ENCODE measurements at regions not wholly inside any gene's neighbourhood (a gene's known extent, or its start where the extent isn't known, plus 50 kb on each side); places are given as distances from the start of the nearest gene placed in this dataset.

DNA sequence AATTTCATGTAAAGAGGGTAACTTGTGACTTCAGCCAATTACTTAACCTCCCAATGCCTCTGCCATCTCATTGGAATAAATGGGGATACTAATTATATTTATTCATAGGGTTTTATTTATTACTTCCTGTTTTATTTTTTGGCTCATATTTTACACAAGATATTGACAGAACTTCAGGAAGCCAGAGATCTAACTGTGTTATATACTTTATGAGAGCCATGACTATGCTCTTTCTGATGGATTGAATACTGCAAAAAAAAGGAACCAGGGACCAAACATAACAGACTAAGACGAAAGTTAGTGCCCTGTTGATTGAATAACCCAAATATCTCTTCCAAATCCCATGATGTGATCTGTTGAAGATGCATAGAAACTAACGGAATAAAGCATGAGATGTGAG, 243.3 kb upstream of the STARD13 start:
- Histone ChIP-seq H3K56ac (ENCODE audit: insufficient read length, low read depth, low read length) (no peak overlapping the region), H4K91ac (ENCODE audit: insufficient read length, low read depth, low read length) (no peak overlapping the region), H2AFZ (ENCODE audit: low read length) (no peak overlapping the region), H3K4ac (ENCODE audit: low read depth, low read length) (no peak overlapping the region), H3K4me2 (ENCODE audit: insufficient read depth, insufficient read length, low read length) (no peak overlapping the region), H2BK5ac (ENCODE audit: insufficient read length, low read length) (no peak overlapping the region), H2BK120ac (ENCODE audit: low read depth, low read length, poor library complexity, severe bottlenecking) (no peak overlapping the region), H4K20me1 (ENCODE audit: control insufficient read depth, insufficient read depth, insufficient read length) (no peaks in the 10 kb centered on the region), H3K23ac (ENCODE audit: insufficient read length, low read depth, low read length) (no peak overlapping the region), H3K27me3 (ENCODE audit: insufficient read depth, low read length) (no peaks in the 10 kb centered on the region), H3K9ac (ENCODE audit: extremely low read depth, insufficient read length, low read length) (no peak overlapping the region), H3K18ac (ENCODE audit: insufficient read length, low read depth, low read length) (no peak overlapping the region), H3K79me1 (ENCODE audit: insufficient read depth, low read depth, low read length, poor library complexity, severe bottlenecking) (no peaks in the 10 kb centered on the region), H3K79me2 (ENCODE audit: insufficient read depth, low read length) (no peaks in the 10 kb centered on the region), H2BK20ac (ENCODE audit: low read depth, low read length, poor library complexity, severe bottlenecking) (no peak overlapping the region), H3K23me2 (ENCODE audit: insufficient read length, low read depth, low read length, poor library complexity, severe bottlenecking) (no peaks in the 10 kb centered on the region), H2BK15ac (ENCODE audit: low read depth, low read length) (no peak overlapping the region), H4K5ac (ENCODE audit: insufficient read length, low read depth, low read length) (no peak overlapping the region), H2AK5ac (ENCODE audit: insufficient read length, low read length) (no peak overlapping the region), H3K14ac (ENCODE audit: insufficient read depth, low read length) (no peak overlapping the region), H2BK12ac (ENCODE audit: insufficient read length, low read depth, low read length) (no peak overlapping the region), H3T11ph (ENCODE audit: low read length) (no peak overlapping the region), H3K27ac (ENCODE audit: insufficient read length, low read depth, low read length) (no peak overlapping the region), H3K9me3 (ENCODE audit: control insufficient read depth, low read depth, low read length) (no peaks in the 10 kb centered on the region), H3K4me1 (ENCODE audit: insufficient read depth, low read length) (no peaks in the 10 kb centered on the region), H4K8ac (replicated peaks; ENCODE audit: insufficient read length, low read depth, low read length) (no peak overlapping the region)
- Mint-ChIP-seq H3K4me3 (no peak overlapping the region), H3K36me3 (ENCODE audit: insufficient read depth in 1 of 3, low read depth in 3 of 3) (peaks cover 0 to 2% (median 0%) of the 10 kb centered on the region in 3 experiments; a peak in 2 of 7 replicates), H3K27ac (no peak overlapping the region), H3K4me1 (peaks cover 0 to 3% of the 10 kb centered on the region in 2 experiments; a peak in 1 of 4 replicates), H3K27me3 (ENCODE audit: low read depth) (no peaks in the 10 kb centered on the region), H3K9me3 (peaks cover 0 to 3% of the 10 kb centered on the region in 2 experiments; a peak in 1 of 5 replicates)
- WGBS (ENCODE audit: extremely low coverage, insufficient read length, low lambda C conversion rate), result no CpG with 5 or more reads among the region's 2 CpGs
- DNase-seq, result no peak
- TF ChIP-seq, protein P1, sequence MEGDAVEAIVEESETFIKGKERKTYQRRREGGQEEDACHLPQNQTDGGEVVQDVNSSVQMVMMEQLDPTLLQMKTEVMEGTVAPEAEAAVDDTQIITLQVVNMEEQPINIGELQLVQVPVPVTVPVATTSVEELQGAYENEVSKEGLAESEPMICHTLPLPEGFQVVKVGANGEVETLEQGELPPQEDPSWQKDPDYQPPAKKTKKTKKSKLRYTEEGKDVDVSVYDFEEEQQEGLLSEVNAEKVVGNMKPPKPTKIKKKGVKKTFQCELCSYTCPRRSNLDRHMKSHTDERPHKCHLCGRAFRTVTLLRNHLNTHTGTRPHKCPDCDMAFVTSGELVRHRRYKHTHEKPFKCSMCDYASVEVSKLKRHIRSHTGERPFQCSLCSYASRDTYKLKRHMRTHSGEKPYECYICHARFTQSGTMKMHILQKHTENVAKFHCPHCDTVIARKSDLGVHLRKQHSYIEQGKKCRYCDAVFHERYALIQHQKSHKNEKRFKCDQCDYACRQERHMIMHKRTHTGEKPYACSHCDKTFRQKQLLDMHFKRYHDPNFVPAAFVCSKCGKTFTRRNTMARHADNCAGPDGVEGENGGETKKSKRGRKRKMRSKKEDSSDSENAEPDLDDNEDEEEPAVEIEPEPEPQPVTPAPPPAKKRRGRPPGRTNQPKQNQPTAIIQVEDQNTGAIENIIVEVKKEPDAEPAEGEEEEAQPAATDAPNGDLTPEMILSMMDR (conservative IDR thresholded peaks at IDR 0.05), result no peak
